ENCODE measurements at regions not wholly inside any gene's neighbourhood (a gene's known extent, or its start where the extent isn't known, plus 50 kb on each side); places are given as distances from the start of the nearest gene placed in this dataset.

DNA sequence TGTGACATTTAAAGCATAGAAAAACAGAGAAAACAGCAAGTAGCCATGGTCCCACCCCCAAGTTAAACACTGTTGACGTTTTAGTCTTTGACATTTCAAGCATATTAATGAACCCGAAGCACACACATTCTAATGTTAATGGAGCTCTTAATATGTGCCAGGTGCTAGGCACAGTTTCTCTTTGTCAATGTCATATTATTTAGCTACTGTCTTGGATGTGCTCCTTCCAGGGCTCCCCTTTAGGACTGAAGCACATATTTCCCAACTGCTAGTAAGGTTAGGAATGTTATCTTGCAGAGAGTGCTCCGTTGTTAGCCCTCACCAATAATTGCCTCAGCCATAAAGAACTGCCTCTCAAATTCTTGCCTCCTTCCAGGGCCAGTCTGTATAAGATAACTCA lies 716.6 kb upstream of the TENM4 start:
- Histone ChIP-seq H3K9me3 (no peaks in the 10 kb centered on the region), H3K27ac (no peak overlapping the region), H3K4me1 (ENCODE audit: insufficient read depth) (no peaks in the 10 kb centered on the region), H3K4me3 (no peak overlapping the region), H3K36me3 (no peaks in the 10 kb centered on the region), H3K27me3 (no peaks in the 10 kb centered on the region)
- TF ChIP-seq POLR2A (IDR thresholded peaks at IDR 0.05) (no peak), CTCF (IDR thresholded peaks at IDR 0.05) (no peak), EP300 (IDR thresholded peaks at IDR 0.05) (no peak)
- WGBS, 3 donors = 58 to 70% (median 65%) methylated on average over 3 of the region's 3 CpGs
- intact Hi-C loops (cut with DNase I) = no loop called here
- no peak for DNase-seq

DNA sequence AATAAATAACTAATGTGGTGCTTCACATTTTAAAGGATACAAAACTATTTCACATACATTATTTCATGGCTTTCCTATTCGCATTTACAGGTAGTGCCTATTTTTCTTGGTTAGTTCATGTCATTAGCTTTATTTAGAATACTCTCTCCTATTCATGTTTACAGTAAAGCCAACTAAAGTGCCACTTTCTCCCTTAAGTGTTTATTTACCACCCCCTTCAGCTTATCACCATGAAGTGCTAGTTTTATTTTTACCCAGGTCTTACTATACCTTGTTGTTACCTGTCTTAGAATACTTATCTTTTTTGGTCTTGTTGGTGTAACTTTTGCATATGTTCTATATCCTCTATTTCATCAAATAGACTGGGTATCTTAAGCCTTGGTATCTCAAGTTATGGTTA lies 715.2 kb upstream of the TENM4 start:
- H3K4me1 ChIP-seq (ENCODE audit: insufficient read depth) = no peaks in the 10 kb centered on the region
- TF ChIP-seq POLR2A (IDR thresholded peaks at IDR 0.05) (no peak), EP300 (IDR thresholded peaks at IDR 0.05) (no peak), CTCF (IDR thresholded peaks at IDR 0.05) (no peak)
- H3K4me3 ChIP-seq = no peak overlapping the region
- intact Hi-C loops (cut with DNase I) = no loop called here
- no peaks in the 10 kb centered on the region for H3K9me3 ChIP-seq
- H3K27ac ChIP-seq = no peak overlapping the region
- no peaks in the 10 kb centered on the region for H3K36me3 ChIP-seq
- no peaks in the 10 kb centered on the region for H3K27me3 ChIP-seq
- WGBS, 3 donors = 89 to 99% (median 93%) methylated on average over 1 of the region's 1 CpG
- no peak for DNase-seq

DNA sequence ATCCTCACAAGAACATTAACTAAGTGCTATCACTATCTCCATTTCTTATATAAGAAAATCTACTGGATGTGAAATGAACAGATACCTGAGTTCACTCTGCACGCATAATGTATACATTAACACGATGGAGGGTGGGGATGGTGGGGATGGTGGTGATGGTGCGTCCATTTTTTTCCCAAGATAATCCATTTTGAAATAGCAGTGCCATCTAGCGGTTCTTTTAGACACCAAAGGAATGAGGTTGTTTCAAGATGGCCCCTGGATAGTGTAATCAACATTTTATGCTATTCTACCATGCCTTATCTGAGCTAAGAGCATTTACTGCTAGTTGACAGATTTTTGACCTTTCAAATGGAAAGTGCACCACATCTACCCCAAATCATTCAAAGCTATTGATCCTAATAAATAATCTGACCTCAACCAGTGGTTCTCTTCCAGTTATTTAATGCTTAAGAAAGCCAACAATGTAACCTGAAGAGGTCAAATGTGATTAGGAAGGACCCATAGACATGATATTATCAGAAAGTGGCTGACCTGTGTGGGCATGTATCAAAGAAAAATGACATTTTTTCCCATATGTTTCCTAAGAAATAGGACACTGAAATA lies 714.7 kb upstream of the TENM4 start:
- intact Hi-C loops (cut with DNase I) = no loop called here
- Histone ChIP-seq H3K27me3 (no peaks in the 10 kb centered on the region), H3K4me3 (no peak overlapping the region), H3K36me3 (no peaks in the 10 kb centered on the region), H3K27ac (no peak overlapping the region), H3K9me3 (no peaks in the 10 kb centered on the region), H3K4me1 (ENCODE audit: insufficient read depth) (no peaks in the 10 kb centered on the region)
- TF ChIP-seq EP300 (IDR thresholded peaks at IDR 0.05) = no peak
- DNase-seq = no peak
- 37 to 44% (median 40%) methylated on average over 4 of the region's 4 CpGs for WGBS, 3 donors

- Histone ChIP-seq H3K4me3 (no peak overlapping the region), H3K27ac (no peak overlapping the region), H3K9me3 (no peaks in the 10 kb centered on the region), H3K36me3 (no peaks in the 10 kb centered on the region), H3K27me3 (no peaks in the 10 kb centered on the region), H3K4me1 (ENCODE audit: insufficient read depth) (no peaks in the 10 kb centered on the region)
- WGBS, 3 donors = 83 to 87% (median 84%) methylated on average over 6 of the region's 6 CpGs
- TF ChIP-seq POLR2A (IDR thresholded peaks at IDR 0.05) = no peak
- no peak for TF ChIP-seq EP300 (IDR thresholded peaks at IDR 0.05)
- no peak for TF ChIP-seq CTCF (IDR thresholded peaks at IDR 0.05)
- DNase-seq = no peak
- intact Hi-C loops (cut with DNase I) = no loop called here
Observed at GRCh38 chr11:80146232-80146631, 705.4 kb upstream of the TENM4 start.

- TF ChIP-seq CTCF (IDR thresholded peaks at IDR 0.05) (no peak), EP300 (IDR thresholded peaks at IDR 0.05) (no peak), POLR2A (IDR thresholded peaks at IDR 0.05) (no peak)
- Histone ChIP-seq H3K4me3 (no peak overlapping the region), H3K27ac (no peak overlapping the region), H3K36me3 (no peaks in the 10 kb centered on the region), H3K4me1 (ENCODE audit: insufficient read depth) (no peaks in the 10 kb centered on the region), H3K9me3 (no peaks in the 10 kb centered on the region), H3K27me3 (no peaks in the 10 kb centered on the region)
- intact Hi-C loops (cut with DNase I) = no loop called here
- DNase-seq = no peak
- WGBS, 3 donors = 53 to 68% (median 63%) methylated on average over 2 of the region's 2 CpGs
Observed at GRCh38 chr11:80144897-80145594, 704.2 kb upstream of the TENM4 start.
